H1 (cell line): ENCODE measurements at regions not wholly inside any gene's neighbourhood (a gene's known extent, or its start where the extent isn't known, plus 50 kb on each side); places are given as distances from the start of the nearest gene placed in this dataset.

Experiments used
- CTCF ChIA-PET: fragments of 300-600 bp; sonication (Branson Sonifier 250); formaldehyde crosslinking; loops from one replicate; lab custom pipeline; 2021; ENCODE audit not compliant: partially characterized antibody; lab: Charles Lee
- POLR2A ChIA-PET: fragments of 300-600 bp; sonication (Branson Sonifier 250); formaldehyde crosslinking; loops from one replicate; lab custom pipeline; 2021; ENCODE audit warnings: inconsistent platforms; ENCODE audit not compliant: partially characterized antibody; lab: Charles Lee
- DNase-seq, 2 experiments: peaks; one replicate each; pipeline versions ENCODE4 v3.0.0 to v3.0.0-alpha.2; 2010 to 2022; ENCODE audit warnings: low spot score in 2 of 2, low read depth in 1 of 2, mixed read lengths in 1 of 2
- FAIRE-seq: peaks from 2 replicates; lab custom pipeline; 2011; peaks lifted over from hg19 to GRCh38; lab: Jason Lieb, UNC
- H2AFZ ChIP-seq: 2 replicates; pipeline ENCODE4 v1.8.1; 2012; ENCODE audit warnings: low read length, inconsistent platforms
- H2AK5ac ChIP-seq: 2 replicates; pipeline ENCODE4 v1.6.1; 2013; ENCODE audit warnings: low read depth, low read length
- H2BK120ac ChIP-seq: replicated peaks from 2 replicates; pipeline ENCODE3; 2013; ENCODE audit warnings: low read depth, low read length, inconsistent platforms
- H2BK12ac ChIP-seq: 2 replicates; pipeline ENCODE4 v1.6.1; 2013; ENCODE audit warnings: low read depth, low read length
- H2BK15ac ChIP-seq: 2 replicates; pipeline ENCODE4 v1.6.1; 2013; ENCODE audit warnings: low read length
- H2BK20ac ChIP-seq: 2 replicates; pipeline ENCODE4 v1.6.1; 2013; ENCODE audit warnings: low read length
- H2BK5ac ChIP-seq: 2 replicates; pipeline ENCODE4 v1.6.1; 2013; ENCODE audit warnings: low read depth, low read length
- H3K14ac ChIP-seq: 2 replicates; pipeline ENCODE4 v1.6.1; 2013; ENCODE audit warnings: inconsistent platforms; ENCODE audit not compliant: insufficient read length
- H3K18ac ChIP-seq: 2 replicates; pipeline ENCODE4 v1.6.1; 2013; ENCODE audit warnings: low read length; ENCODE audit errors: extremely low read depth
- H3K23ac ChIP-seq: 2 replicates; pipeline ENCODE4 v1.6.1; 2013; ENCODE audit warnings: inconsistent platforms; ENCODE audit not compliant: insufficient read length
- H3K23me2 ChIP-seq: 2 replicates; pipeline ENCODE4 v1.6.1; 2013; ENCODE audit warnings: low read depth, low read length
- H3K27ac ChIP-seq: 2 replicates; pipeline ENCODE4 v1.6.1; 2011; ENCODE audit warnings: low read depth, low read length, inconsistent platforms
- H3K27me3 ChIP-seq, 4 experiments: replicated peaks in 1 of 4; 1 replicate in 1 of 4; 2 replicates in 3 of 4; pipeline versions ENCODE4 v1.6.1 to v1.8.1; 2011 to 2013; ENCODE audit warnings: low read length in 3 of 4, mild to moderate bottlenecking in 3 of 4, inconsistent platforms in 2 of 4, mixed read lengths in 2 of 4, moderate library complexity in 1 of 4; ENCODE audit not compliant: control insufficient read depth in 3 of 4, insufficient read depth in 3 of 4; ENCODE audit errors: extremely low read depth in 1 of 4
- H3K36me3 ChIP-seq, 4 experiments: 2 replicates each; pipeline versions ENCODE4 v1.6.1 to v1.8.1; 2011 to 2013; ENCODE audit warnings: mild to moderate bottlenecking in 4 of 4, low read length in 3 of 4, moderate library complexity in 2 of 4, control low read depth in 1 of 4, inconsistent platforms in 1 of 4; ENCODE audit not compliant: insufficient read depth in 4 of 4, control insufficient read depth in 2 of 4
- H3K4ac ChIP-seq: replicated peaks from 2 replicates; pipeline ENCODE3; 2013; ENCODE audit warnings: low read length, low read depth, mixed read lengths, inconsistent platforms; ENCODE audit not compliant: insufficient read length
- H3K4me1 ChIP-seq, 4 experiments: replicated peaks in 1 of 4; 1 replicate in 1 of 4; 2 replicates in 3 of 4; pipeline versions ENCODE4 v1.6.1 to v1.8.1; 2011 to 2013; ENCODE audit warnings: low read length in 3 of 4, inconsistent platforms in 2 of 4, mixed read lengths in 1 of 4; ENCODE audit not compliant: insufficient read depth in 4 of 4, control insufficient read depth in 3 of 4
- H3K4me2 ChIP-seq, 2 experiments: 2 replicates each; pipeline versions ENCODE4 v1.6.1 to v1.8.1; 2011 to 2013; ENCODE audit warnings: low read depth in 2 of 2, low read length in 2 of 2, control low read depth in 1 of 2, inconsistent platforms in 1 of 2, mild to moderate bottlenecking in 1 of 2; ENCODE audit not compliant: insufficient read depth in 1 of 2
- H3K4me3 ChIP-seq, 4 experiments: fragments of 200-600, 300-600 bp in 1 of 4; sonication (generic), shearing (Covaris generic), sonication (Bioruptor Twin) in 1 of 4; 2 replicates each; pipeline versions ENCODE4 v1.5.1 to v1.8.1; 2011 to 2016; ENCODE audit warnings: low read length in 4 of 4, low read depth in 3 of 4, control low read depth in 2 of 4, inconsistent platforms in 2 of 4, mild to moderate bottlenecking in 2 of 4, mixed read lengths in 1 of 4, moderate library complexity in 1 of 4; ENCODE audit not compliant: insufficient read depth in 2 of 4; ENCODE audit errors: extremely low read depth in 1 of 4
- H3K56ac ChIP-seq: replicated peaks from 2 replicates; pipeline ENCODE3; 2013; ENCODE audit warnings: low read depth, mild to moderate bottlenecking, mixed read lengths, low read length, inconsistent platforms; ENCODE audit not compliant: insufficient read length
- H3K79me1 ChIP-seq: 2 replicates; pipeline ENCODE4 v1.6.1; 2013; ENCODE audit warnings: low read depth, low read length, control low read depth
- H3K79me2 ChIP-seq, 2 experiments: 2 replicates each; pipeline versions ENCODE4 v1.6.1 to v1.8.1; 2012 to 2013; ENCODE audit warnings: low read length in 2 of 2, mild to moderate bottlenecking in 2 of 2, inconsistent platforms in 1 of 2; ENCODE audit not compliant: insufficient read depth in 2 of 2, control insufficient read depth in 1 of 2
- H3K9ac ChIP-seq, 4 experiments: replicated peaks in 1 of 4; 1 replicate in 1 of 4; 2 replicates in 3 of 4; pipeline versions ENCODE4 v1.6.1 to v1.8.1; 2011 to 2013; ENCODE audit warnings: low read depth in 3 of 4, low read length in 3 of 4, control low read depth in 2 of 4, mild to moderate bottlenecking in 2 of 4, moderate library complexity in 2 of 4, inconsistent platforms in 1 of 4; ENCODE audit errors: extremely low read depth in 1 of 4
- H3K9me3 ChIP-seq, 2 experiments: 2 replicates each; pipeline versions ENCODE4 v1.6.1 to v1.8.1; 2012 to 2013; ENCODE audit warnings: mild to moderate bottlenecking in 2 of 2, moderate library complexity in 2 of 2, control low read depth in 1 of 2, inconsistent platforms in 1 of 2, low read depth in 1 of 2, low read length in 1 of 2, mixed read lengths in 1 of 2; ENCODE audit not compliant: insufficient read depth in 2 of 2
- H4K20me1 ChIP-seq, 2 experiments: replicated peaks in 1 of 2; 2 replicates each; pipeline versions ENCODE3 to v1.8.1; 2011 to 2013; ENCODE audit warnings: inconsistent platforms in 2 of 2, low read length in 2 of 2, mild to moderate bottlenecking in 1 of 2; ENCODE audit not compliant: insufficient read depth in 2 of 2, control insufficient read depth in 1 of 2
- H4K5ac ChIP-seq: 2 replicates; pipeline ENCODE4 v1.6.1; 2013; ENCODE audit warnings: low read length, low read depth, mixed read lengths, inconsistent platforms; ENCODE audit not compliant: insufficient read length
- H4K8ac ChIP-seq: 2 replicates; pipeline ENCODE4 v1.8.0; 2013; ENCODE audit warnings: mild to moderate bottlenecking, moderate library complexity, low read length, inconsistent platforms; ENCODE audit not compliant: insufficient read depth; ENCODE audit errors: extremely low read depth
- H4K91ac ChIP-seq: replicated peaks from 2 replicates; pipeline ENCODE3; 2013; ENCODE audit warnings: low read length, mixed read lengths, inconsistent platforms; ENCODE audit not compliant: insufficient read length
- CEBPB ChIP-seq: IDR thresholded peaks from 2 replicates; pipeline ENCODE4 v1.6.1; 2012; ENCODE audit warnings: low read depth, low read length
- CHD1 ChIP-seq: IDR thresholded peaks from 2 replicates; pipeline ENCODE4 v1.6.1; 2012; ENCODE audit warnings: low read depth, low read length, improper control_type of control experiment
- CHD2 ChIP-seq: IDR thresholded peaks from 2 replicates; pipeline ENCODE4 v1.6.1; 2012; ENCODE audit warnings: low read length, improper control_type of control experiment
- CREB1 ChIP-seq: IDR thresholded peaks from 2 replicates; pipeline ENCODE4 v1.6.1; 2012; ENCODE audit warnings: inconsistent platforms
- FOSL1 ChIP-seq: IDR thresholded peaks from 2 replicates; pipeline ENCODE4 v1.6.1; 2011; ENCODE audit warnings: mild to moderate bottlenecking, low read depth, low read length, moderate library complexity; ENCODE audit not compliant: insufficient read depth
- KDM1A ChIP-seq: fragments of 200-600, 300-600 bp; sonication (generic); IDR thresholded peaks from 2 replicates; pipeline ENCODE4 v1.7.1; 2016; ENCODE audit warnings: mild to moderate bottlenecking, low read length, borderline replicate concordance
- RFX5 ChIP-seq: IDR thresholded peaks from 2 replicates; pipeline ENCODE4 v1.6.1; 2011; ENCODE audit warnings: low read depth, low read length, improper control_type of control experiment, borderline replicate concordance
- RNF2 ChIP-seq: fragments of 200-900, 300-1000 bp; sonication (generic); IDR thresholded peaks from 2 replicates; pipeline ENCODE4 v1.7.1; 2016; ENCODE audit warnings: borderline replicate concordance, low read depth, mild to moderate bottlenecking, antibody characterized with exemption, low read length; ENCODE audit not compliant: poor library complexity, severe bottlenecking; ENCODE audit errors: missing control alignments
- SAP30 ChIP-seq: fragments of 300-600 bp; sonication (generic); IDR thresholded peaks from 2 replicates; pipeline ENCODE4 v1.7.1; 2012; ENCODE audit warnings: low read length, moderate library complexity, mild to moderate bottlenecking, inconsistent platforms; ENCODE audit not compliant: insufficient read depth, insufficient replicate concordance
- SIRT6 ChIP-seq: IDR thresholded peaks from one replicate; pipeline ENCODE4 v1.7.1; 2012; ENCODE audit warnings: low read length, inconsistent platforms
- SP4 ChIP-seq: IDR thresholded peaks from 2 replicates; pipeline ENCODE4 v1.6.1; 2012; ENCODE audit warnings: low read length, inconsistent platforms
- WGBS, 2 experiments: shearing (Covaris generic) in 1 of 2; methylation state at CpG; one replicate each; pipeline versions ENCODE4 v1.1.6 to v1.1.7; 2013 to 2015; ENCODE audit warnings: low lambda C conversion rate in 2 of 2, mixed read lengths in 2 of 2, inconsistent platforms in 1 of 2, low coverage in 1 of 2, missing lambda C conversion rate in 1 of 2; ENCODE audit not compliant: insufficient replicate concordance in 2 of 2, insufficient coverage in 1 of 2, insufficient read length in 1 of 2; ENCODE audit errors: extremely low coverage in 1 of 2, missing lambda C conversion rate in 1 of 2; 5-methylcytosine and 5-hydroxymethylcytosine counted together
- TF ChIP-seq, protein P1 (sequence below): IDR thresholded peaks from 2 replicates; pipeline ENCODE4 v1.6.1; 2011; ENCODE audit warnings: low read depth, mild to moderate bottlenecking, low read length; ENCODE audit not compliant: insufficient read depth

DNA sequence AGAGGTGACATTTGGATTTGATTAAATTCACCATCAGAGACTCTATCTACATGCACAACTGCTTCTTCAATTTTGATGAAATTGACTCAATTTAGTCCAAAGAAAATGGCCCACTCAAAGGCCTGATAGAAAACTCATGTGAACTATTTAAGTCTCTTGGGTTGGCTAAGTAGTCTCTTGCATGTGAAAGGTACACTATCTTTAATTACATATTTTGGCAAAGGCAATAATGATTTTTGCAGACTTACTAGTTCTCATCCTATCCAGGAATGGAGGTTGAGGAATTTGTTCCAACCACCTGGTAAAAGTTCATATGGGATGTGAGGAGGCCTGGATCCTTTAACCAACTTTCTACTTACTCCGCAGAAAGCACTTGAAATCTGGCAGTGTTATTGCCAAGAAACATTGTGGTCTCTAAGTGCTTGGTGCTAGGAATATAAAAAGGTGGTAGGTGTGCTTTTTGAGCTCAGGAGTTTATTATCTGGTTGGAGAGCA, 618.6 kb upstream of the MKI67 start:
- H3K23ac ChIP-seq, result no peak overlapping the region
- no peak overlapping the region for H3K4me3 ChIP-seq
- no peaks in the 10 kb centered on the region; a peak in 1 of 7 replicates for H3K27me3 ChIP-seq
- H4K8ac ChIP-seq, result no peak overlapping the region
- H3K9me3 ChIP-seq, result no peaks in the 10 kb centered on the region
- 100% methylated on average over 1 of the region's 1 CpG; no CpG with 5 or more reads in 1 of the 2 experiments for WGBS, 2 experiments
- H2BK20ac ChIP-seq, result no peak overlapping the region
- POLR2A ChIA-PET, result no interaction called here
- H3K14ac ChIP-seq, result no peak overlapping the region
- H2AFZ ChIP-seq, result no peak overlapping the region
- TF ChIP-seq KDM1A (no peak), CHD1 (no peak), CHD2 (no peak), RFX5 (no peak), SIRT6 (no peak), SP4 (no peak), RNF2 (no peak), FOSL1 (no peak), SAP30 (no peak), CREB1 (no peak), CEBPB (no peak)
- TF ChIP-seq, protein P1, sequence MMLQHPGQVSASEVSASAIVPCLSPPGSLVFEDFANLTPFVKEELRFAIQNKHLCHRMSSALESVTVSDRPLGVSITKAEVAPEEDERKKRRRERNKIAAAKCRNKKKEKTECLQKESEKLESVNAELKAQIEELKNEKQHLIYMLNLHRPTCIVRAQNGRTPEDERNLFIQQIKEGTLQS, result no peak
- H3K18ac ChIP-seq, result no peak overlapping the region
- H2BK120ac ChIP-seq, result no peak overlapping the region
- no peak for FAIRE-seq
- H4K91ac ChIP-seq, result no peak overlapping the region
- H3K9ac ChIP-seq, result no peak overlapping the region
- no peak for DNase-seq
- CTCF ChIA-PET, result interaction anchor here (1.2 to 1.4 kb wide), 2 partner anchors 19 to 174 kb away, joined by 3 read pairs; no protein-coding TSS in a partner anchor
- no peaks in the 10 kb centered on the region for H3K79me1 ChIP-seq
- no peak overlapping the region for H2AK5ac ChIP-seq
- no peak overlapping the region for H3K27ac ChIP-seq
- no peak overlapping the region for H3K56ac ChIP-seq
- H3K4me1 ChIP-seq, result peaks cover 0 to 9% (median 4%) of the 10 kb centered on the region in 4 experiments; a peak in 4 of 7 replicates
- H4K20me1 ChIP-seq, result no peaks in the 10 kb centered on the region
- H2BK12ac ChIP-seq, result no peak overlapping the region
- no peak overlapping the region for H3K4me2 ChIP-seq
- H3K36me3 ChIP-seq, result no peaks in the 10 kb centered on the region
- no peak overlapping the region for H4K5ac ChIP-seq
- H2BK5ac ChIP-seq, result no peak overlapping the region
- no peaks in the 10 kb centered on the region for H3K79me2 ChIP-seq
- no peak overlapping the region for H2BK15ac ChIP-seq
- no peaks in the 10 kb centered on the region for H3K23me2 ChIP-seq
- H3K4ac ChIP-seq, result no peak overlapping the region
